Fibroblast of mammary gland (primary cell): ENCODE measurements at regions not wholly inside any gene's neighbourhood (a gene's known extent, or its start where the extent isn't known, plus 50 kb on each side); places are given as distances from the start of the nearest gene placed in this dataset.
"Not testable (repeated sequence)": the region's sequence is repeated elsewhere in the genome, so short reads cannot be mapped to it uniquely, and the experiment has no call there.

Source experiments
- DNase-seq: peaks from one replicate; pipeline ENCODE4 v3.0.0-alpha.2; 2010; ENCODE audit warnings: low read depth
- H3K4me3 ChIP-seq: 2 replicates; pipeline ENCODE4 v1.5.1; 2011; ENCODE audit warnings: low read depth, mild to moderate bottlenecking, low read length, moderate library complexity; ENCODE audit not compliant: control insufficient read depth
- CTCF ChIP-seq: conservative IDR thresholded peaks from 2 replicates; pipeline ENCODE4 v1.5.1; 2011; ENCODE audit warnings: low read depth, low read length, inconsistent platforms; ENCODE audit not compliant: control insufficient read depth, insufficient read depth

DNA sequence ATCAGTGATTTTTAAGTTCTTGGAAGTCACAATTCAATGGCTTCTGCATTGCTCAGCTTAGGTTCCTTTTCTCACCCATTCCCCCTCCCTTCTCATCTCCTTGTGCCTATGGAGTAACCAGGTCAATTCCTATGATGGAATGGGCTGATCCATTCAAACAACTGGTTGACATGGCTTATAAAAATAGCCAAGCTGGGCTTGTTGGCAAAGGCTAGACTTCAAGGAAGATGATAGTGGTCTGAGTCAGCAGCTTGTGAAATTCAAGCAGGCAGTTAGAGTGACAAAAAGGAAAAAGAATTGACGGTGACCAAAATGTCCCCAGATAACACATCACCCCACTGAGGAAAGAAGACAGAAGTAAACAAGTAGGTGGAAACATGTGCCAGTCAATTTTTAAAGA, 119.9 kb upstream of the PCED1B start:
- peak; percentile 94 for DNase-seq
- no peak overlapping the region for H3K4me3 ChIP-seq
- TF ChIP-seq CTCF = no peak

- TF ChIP-seq CTCF = no peak
- DNase-seq = no peak
- no peak overlapping the region for H3K4me3 ChIP-seq
Observed at GRCh38 chr12:46960681-46961080, 118.7 kb upstream of the PCED1B start.

DNA sequence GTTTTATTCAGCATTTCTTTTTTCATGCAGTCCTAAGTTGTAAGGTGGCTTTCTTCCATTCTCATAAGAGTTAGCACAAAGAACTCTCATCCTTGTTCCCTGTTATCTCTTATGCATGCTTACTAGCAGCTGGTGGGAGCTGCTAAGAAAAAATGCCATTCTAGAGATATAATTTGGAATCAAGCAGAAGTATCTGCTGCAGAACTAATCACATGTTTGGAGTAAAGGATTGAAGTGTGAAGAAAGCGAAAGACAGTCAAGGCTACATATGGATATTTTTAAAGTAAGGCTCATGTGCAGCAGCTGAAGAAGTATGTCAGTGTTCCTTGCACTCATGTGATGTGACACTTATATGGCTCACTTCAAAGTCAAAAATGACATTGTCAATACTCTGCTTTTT, 116.2 kb upstream of the PCED1B start:
- no peak for TF ChIP-seq CTCF
- H3K4me3 ChIP-seq = no peak overlapping the region
- DNase-seq = no peak

DNA sequence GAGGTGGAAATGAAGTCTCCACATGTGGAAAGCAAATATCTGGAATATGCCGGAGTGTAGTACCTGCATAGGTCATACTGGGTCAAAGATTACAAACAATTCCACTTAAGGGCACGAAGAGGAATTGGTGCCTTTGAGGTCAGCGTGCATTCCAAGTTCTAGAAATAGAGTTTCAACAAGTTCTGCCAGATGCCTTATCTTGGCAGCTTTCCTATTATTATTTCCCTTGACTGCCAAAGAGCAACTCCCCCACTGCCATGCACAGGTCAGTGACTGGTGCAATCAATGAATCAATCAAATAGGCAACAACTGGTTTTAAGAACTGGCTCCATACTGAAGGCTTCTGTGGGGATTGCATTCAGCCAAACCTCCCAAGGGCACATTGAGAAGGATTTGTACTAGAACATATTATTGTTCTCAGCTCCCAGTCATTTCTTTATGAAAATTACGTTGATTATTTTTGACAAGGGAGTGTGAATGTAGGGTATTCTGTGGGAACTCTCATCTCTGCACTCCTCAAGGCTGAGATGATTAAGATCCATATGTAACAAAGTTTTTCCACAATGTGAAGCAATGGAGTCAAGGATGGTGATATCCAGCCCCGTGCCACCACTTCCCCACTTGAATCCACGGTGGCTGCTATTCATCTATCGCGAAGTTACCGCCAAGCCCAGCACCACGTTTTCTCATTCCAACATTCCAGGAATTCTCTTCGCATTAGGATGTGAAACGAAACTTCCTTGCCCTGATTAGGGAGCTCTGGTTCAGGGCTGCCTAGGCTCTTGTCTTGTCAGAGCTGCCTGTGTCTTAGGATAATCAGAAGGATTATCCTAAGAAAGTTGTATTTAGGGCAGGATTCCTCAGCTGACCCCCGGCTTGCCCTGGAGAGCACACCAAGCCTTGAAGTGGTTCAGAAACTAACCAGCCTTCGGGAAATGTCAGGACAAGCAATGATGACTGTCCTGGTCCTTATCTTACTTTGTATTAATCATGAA, 115.1 kb upstream of the PCED1B start:
- DNase-seq = peak; percentile 52
- no peak overlapping the region for H3K4me3 ChIP-seq
- no peak for TF ChIP-seq CTCF

DNA sequence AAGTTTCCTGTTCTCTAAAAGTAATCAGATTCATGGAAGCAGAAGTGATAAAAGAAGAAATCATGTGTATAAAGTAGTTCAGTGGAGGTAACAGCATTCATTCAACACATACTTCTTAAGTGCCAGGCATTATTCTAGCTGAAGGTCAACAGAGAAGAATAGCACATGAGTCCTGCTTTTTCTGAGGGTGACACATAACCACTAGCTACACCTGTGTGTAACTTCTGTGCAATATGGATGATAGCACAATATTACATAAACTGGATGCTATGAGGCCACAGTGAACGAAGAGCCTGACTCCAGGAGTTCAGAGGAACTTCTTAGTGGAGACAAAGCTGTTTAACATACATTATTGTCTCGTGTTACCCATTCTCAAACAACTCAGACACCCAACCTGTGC, 114.3 kb upstream of the PCED1B start:
- no peak for TF ChIP-seq CTCF
- no peak for DNase-seq
- H3K4me3 ChIP-seq = no peak overlapping the region

- TF ChIP-seq CTCF = no peak
- H3K4me3 ChIP-seq = no peak overlapping the region
- no peak for DNase-seq
Observed at GRCh38 chr12:46965880-46966279, 113.5 kb upstream of the PCED1B start.

GRCh38 chr12:46970636-46971035, 108.8 kb upstream of the PCED1B start:
- no peak overlapping the region for H3K4me3 ChIP-seq
- DNase-seq = no peak
- TF ChIP-seq CTCF = no peak

GRCh38 chr12:46973937-46974336, 105.5 kb upstream of the PCED1B start:
- DNase-seq, H3K4me3 ChIP-seq: not testable (repeated sequence)
